Prostate gland (tissue), 2 donors: ENCODE measurements at regions not wholly inside any gene's neighbourhood (a gene's known extent, or its start where the extent isn't known, plus 50 kb on each side); places are given as distances from the start of the nearest gene placed in this dataset.

Source experiments
- POLR2A ChIP-seq: fragments of 450-650 bp; IDR thresholded peaks from one replicate; pipeline ENCODE4 v1.6.1; 2016; ENCODE audit warnings: antibody characterized with exemption, mild to moderate bottlenecking
- POLR2AphosphoS5 ChIP-seq: sonication (generic); formaldehyde crosslinking; IDR thresholded peaks from one replicate; pipeline ENCODE4 v1.6.1; 2017; ENCODE audit warnings: antibody characterized with exemption
- TF ChIP-seq, protein P1 (sequence below), 4 experiments: fragments of 200-600 bp in 2 of 4; fragments of 450-650 bp in 2 of 4; sonication (generic) in 2 of 4; IDR thresholded peaks; 1 replicate in 3 of 4; 2 replicates in 1 of 4; pipeline ENCODE4 v1.5.1; 2016 to 2019; ENCODE audit warnings: antibody characterized with exemption in 4 of 4, mild to moderate bottlenecking in 2 of 4, moderate library complexity in 2 of 4

DNA sequence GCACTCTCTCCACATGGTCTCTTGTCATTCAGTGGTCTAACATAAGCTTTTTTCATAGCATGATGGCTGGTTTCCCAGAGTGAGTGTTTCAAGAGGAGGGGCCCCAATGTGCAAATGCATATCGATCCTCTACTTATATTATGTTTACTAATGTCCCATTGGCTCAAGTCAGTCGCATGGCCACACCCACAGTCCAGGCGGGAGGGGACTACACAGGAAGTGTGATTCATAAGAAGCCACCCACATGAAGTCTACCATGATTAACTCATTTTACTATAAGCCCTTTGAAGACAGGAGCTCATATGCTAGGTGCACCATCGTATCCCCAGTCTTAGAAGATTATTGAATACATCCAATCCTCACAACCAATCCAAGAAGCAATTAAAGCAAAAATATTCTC is 89.5 kb upstream of the ISX start:
- TF ChIP-seq, protein P1, sequence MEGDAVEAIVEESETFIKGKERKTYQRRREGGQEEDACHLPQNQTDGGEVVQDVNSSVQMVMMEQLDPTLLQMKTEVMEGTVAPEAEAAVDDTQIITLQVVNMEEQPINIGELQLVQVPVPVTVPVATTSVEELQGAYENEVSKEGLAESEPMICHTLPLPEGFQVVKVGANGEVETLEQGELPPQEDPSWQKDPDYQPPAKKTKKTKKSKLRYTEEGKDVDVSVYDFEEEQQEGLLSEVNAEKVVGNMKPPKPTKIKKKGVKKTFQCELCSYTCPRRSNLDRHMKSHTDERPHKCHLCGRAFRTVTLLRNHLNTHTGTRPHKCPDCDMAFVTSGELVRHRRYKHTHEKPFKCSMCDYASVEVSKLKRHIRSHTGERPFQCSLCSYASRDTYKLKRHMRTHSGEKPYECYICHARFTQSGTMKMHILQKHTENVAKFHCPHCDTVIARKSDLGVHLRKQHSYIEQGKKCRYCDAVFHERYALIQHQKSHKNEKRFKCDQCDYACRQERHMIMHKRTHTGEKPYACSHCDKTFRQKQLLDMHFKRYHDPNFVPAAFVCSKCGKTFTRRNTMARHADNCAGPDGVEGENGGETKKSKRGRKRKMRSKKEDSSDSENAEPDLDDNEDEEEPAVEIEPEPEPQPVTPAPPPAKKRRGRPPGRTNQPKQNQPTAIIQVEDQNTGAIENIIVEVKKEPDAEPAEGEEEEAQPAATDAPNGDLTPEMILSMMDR (IDR thresholded peaks at IDR 0.05) = no peak
- no peak for TF ChIP-seq POLR2A
- no peak for TF ChIP-seq POLR2AphosphoS5
